GM19240 (cell line): ENCODE measurements at regions not wholly inside any gene's neighbourhood (a gene's known extent, or its start where the extent isn't known, plus 50 kb on each side); places are given as distances from the start of the nearest gene placed in this dataset.

ENCODE experiments used
- DNase-seq: peaks from one replicate; pipeline ENCODE4 v3.0.0; 2011; ENCODE audit warnings: low spot score; ENCODE audit not compliant: insufficient read length

DNA sequence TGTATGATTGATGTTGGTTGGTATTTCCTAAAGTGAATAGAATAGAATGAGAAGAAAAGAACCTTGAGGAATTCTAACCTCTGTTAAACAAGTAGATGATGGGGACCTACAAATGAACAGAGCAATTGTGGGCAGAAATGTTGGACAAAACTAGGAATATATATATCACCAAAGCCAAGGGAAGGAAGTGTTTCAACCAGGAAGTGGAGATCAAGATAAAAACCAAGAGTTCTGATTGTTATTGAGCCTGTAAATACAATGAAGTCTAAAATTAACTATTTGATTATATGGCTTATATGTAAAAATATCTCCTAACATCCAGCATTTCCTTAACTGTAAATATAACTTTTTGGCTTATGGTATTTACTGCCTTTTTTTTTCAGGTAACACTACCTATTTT is 730.0 kb downstream of the SOCS6 start:
- no peak for DNase-seq

DNA sequence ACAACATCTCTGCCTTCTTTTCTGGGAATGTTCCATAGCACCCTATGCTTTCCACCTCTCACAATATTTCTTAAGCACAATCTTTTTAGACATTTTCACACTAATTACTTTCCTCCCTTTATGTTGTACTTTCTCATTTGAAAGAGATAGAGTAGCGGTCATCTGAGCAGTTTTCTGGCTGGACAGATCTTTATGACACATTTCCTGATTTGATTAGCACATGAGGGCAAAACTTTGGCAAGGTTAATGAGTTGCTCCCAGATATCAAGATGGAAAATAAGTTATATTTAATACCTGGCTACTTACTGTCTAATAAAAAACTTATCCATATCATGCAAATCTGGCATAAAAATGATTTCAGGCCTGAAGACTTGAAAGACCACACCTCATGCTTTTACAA is 723.9 kb downstream of the SOCS6 start:
- DNase-seq = no peak

DNA sequence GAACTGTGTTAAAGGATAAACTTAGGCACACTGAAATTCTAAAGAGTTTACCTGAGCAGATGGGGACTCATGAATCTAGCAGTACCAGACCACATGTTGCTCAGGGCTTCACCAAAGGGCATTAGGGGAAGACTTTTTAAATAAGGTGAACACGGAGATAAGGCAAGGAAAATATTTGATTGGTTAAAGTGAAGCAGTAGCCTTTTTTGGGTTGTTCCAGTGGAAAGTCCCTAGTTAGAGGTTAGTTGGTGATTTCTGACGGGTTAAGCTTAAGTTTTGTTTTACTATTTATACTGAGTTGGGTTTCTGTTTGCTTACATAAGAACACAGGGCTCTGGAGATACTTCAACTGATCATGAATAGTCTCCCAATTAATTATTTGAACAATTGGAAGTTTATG is 722.5 kb downstream of the SOCS6 start:
- no peak for DNase-seq

DNA sequence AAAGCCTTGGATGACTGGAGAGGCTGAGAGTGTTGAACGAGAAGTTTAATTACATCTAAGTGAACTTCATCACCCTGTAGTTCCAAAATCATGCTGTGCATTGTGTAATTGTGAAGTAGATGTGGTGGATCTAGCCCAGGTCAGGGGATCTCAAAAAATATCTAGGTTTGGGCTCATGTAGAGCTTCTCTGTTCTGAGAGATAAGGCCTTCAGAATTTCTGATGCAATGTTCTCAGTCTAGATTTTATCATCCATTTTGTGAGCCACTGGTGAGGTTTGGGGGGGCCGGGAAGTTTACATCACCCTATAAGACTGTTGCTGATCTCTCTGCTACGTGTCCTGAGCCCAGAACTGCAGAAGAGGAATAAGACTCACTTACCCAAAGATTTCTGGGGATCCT is 719.4 kb downstream of the SOCS6 start:
- no peak for DNase-seq

DNA sequence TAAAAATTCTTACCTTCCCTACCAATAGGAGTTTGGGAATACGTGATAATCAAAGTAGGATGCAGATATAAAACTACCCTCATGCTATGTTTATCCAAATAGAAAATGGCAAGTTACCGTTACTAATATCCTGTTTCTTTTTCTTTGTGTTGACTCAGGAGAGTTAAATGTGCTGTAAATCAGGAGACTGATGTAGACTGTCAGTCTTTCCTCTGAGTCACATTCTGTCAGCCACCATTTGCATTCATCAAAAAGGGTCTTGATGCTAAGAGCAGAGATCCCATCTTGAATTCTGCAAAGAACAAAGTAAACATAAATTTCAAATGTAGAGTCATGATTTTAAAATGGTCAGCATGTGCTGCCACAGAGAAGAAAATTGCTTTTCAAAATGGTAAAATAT is 712.8 kb downstream of the SOCS6 start:
- no peak for DNase-seq

DNA sequence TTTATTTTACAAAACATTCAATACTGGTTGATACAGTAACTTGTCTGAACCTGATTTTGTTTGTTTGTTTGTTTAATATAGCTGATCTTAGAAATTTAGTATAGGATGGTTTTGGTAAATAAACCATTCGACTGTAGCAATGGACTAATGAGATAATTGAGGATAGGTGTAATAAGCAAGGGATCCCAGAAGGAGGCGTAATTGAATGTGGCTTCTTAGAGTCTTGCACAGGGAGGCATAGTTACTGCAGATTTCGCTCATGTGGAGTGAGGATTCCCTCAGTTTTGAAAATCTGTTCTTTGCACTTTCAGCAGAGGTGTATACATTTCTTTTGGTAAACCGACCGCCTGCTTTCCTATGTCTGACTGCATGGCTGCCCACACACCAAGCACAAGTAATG is 709.6 kb downstream of the SOCS6 start:
- DNase-seq = no peak

DNA sequence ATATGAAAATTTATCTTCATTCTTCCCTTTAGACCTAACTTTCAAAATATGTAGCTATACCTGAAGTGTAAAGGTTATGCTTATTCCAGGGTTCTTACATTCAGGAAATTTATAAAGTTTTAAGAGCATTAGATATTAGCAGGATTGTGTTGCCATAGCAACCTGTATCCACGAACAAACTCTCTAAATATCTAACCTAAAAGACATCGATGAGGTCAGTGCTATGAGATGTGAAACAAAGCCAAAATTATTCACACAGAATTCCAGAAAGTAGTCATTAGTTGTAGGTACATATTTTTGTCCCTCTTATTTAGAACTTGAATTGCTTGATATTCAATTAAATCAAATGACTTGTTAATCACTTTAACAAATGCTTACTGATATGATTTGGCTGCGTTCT is 705.3 kb downstream of the SOCS6 start:
- DNase-seq = no peak

DNA sequence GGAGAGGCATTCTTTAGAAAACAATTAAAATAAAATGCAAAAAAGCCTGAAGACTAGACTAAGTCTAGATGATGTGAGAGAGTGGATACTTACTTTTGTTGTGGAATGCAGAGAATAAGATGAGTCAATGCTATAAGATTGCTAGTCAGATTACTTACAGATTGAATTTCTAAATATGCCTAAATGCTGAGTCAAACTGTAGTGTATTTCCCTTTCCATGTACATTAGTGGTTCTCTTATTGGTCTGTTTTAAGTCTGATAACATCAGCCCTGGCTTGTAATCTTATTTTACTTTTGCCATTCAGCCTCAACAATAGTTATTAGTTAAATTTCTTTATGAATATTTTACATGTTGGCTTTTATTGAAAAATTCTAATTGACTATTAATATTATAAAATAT is 702.7 kb downstream of the SOCS6 start:
- no peak for DNase-seq

DNA sequence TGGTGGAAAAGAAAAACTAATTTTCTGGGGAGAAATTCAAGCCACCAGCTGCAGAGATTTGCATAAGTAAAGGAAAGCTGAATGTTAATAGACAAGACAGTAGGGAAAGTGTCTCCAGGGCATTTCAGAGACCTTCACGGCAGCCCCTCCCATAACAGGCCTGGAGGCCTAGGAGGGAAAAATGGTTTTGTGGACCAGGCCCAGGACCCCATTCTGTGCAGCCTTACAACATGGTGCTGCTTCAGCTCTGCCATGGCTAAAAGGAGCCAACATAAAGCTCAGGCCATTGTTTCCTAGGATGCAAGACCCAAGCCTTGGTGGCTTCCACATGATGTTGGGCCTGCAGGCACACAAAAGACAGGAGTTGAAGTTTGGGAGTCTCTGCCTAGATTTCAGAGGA is 697.1 kb downstream of the SOCS6 start:
- no peak for DNase-seq

DNA sequence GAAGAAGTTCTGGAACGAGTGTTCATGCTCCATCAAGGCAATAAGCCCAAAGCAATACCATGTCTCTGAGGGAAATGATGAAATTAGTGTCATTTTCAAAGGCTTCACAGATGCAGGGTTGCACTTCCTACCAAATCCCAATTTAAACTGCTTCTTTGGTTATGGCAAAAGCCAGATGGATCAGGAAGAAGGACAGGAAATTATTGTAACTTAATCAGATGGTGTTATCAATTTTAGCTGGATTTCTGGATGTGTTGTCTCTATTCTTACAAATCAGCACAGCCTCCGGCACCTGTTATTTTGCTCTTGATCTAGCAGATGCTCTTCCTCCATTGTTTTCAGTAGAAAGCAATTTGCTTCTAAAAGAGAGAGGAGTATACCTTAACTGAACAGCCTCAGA is 693.4 kb downstream of the SOCS6 start:
- DNase-seq = no peak

DNA sequence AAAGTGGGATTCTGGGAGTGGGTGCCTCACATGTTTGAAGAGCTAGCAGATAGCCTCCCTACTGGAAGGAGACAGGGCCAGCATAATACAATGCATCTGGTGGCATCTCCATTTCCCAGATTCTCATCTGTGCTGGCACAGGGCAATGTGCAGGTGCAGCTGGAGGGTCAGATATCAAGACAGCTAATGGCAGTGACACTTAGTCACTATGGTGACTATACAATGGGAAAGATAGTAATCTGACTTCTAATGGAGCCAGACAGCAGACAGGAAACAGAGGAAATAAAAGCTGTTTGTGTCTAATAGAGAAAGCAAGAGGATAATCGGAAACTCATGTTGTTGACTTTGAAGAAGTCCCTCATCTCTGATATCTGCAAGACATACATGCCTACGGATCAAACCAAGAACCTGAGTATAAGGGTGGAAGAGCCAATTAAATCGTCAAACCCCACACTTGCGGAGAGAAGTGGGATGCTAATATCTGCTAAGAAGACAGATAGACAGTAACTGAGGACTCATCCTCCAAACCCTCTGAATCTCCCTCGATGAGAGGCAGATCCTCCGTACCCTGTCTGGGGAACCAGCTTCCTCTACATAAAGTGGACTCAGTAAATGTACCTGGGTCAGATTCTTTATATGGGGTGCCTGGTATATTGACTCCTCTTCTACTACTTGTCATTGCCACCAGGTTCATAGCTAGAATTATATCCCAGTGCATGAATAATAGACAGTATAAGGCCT is 692.7 kb downstream of the SOCS6 start:
- no peak for DNase-seq

DNA sequence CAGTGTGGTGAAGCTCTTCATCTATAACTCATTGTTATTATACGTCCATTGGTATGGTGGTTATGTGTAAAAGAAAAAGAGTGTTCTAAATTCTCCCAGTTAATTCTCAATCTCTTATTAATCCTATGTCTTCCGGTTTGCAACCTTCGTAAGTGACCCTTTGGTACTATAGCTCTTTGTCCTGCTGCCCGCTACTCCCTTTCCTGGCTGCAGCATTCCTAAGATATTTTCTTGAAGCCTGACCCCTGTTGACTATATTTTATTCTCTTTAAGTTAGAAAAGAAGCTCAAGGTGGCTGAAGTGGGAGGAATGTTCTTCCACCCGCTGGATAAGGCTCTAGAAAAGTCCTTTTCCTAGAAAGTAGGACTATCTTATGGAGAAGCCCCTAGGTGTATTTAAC is 684.8 kb downstream of the SOCS6 start:
- DNase-seq = no peak

DNA sequence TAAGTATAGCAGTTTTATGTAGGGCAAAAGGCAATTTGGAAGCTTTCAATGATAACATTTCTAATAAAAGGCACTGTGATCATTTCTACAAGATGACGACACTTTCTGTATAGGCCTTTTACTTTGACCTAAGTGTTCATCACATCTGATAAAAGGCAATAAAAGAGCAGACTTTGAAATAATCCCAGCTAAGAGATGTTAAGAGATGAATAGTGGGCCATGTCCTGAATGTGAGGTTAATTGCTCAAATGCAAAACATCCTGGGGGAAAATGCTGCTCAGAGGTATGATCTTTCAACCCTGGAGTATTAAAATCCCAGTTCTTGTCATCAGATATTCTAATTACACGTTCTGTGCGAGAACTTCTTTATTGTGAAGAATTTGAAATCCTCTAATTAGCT is 677.6 kb downstream of the SOCS6 start:
- DNase-seq = no peak

DNA sequence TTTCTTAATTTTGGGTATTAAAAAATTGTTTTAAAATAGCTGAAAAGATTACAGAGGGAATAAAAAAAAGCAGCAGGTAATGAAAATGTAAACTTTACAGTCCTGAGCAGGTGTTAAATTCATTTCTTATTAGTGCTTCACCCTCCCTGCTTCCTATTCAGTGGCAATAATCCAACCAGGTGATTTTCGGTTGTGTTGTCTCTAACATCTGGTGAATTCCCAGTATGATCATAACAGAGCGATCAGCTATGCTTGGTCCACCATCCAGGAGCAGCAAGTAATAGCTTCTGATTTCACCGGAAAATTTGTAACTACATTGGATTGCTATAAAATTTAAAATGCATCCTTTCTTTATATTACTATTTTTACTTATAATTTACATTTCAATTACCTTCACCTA is 673.1 kb downstream of the SOCS6 start:
- DNase-seq = no peak

DNA sequence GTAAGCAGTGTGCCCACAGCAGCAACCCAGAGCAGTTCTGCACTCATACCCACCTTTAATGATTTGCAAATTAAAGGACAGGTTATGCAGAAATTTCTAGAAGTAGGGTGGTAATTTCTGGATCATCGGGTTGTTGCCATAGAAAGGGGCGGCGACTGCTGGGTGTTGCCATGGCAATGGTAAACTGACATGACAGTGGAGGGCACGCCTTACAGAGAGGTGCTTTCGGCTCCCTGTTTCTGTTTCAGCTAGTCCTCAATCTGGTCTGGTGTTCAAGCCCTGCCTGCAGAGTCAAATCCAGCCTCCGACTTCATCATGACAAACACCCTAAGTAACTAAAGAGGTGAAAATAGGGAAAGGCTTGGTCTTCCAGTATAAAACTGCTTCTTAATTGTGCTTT is 667.7 kb downstream of the SOCS6 start:
- no peak for DNase-seq

DNA sequence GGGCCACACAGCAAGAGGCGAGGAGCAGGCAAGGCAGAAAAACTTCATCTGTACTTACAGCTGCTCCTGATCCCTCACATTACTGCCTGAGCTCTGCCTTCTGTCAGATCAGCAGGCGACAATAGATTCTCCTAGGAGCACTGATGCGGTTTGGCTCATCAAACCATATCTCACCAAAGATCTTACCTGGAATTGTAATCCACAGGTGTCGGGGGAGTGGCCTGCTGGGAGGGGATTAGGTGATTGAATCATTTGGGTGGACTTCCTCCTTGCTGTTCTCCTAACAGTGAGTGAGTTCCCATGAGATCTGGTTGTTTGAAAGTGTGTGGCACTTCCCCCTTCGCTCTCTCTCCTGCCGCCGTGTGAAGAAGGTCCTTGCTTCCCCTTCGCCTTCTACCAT is 647.3 kb downstream of the SOCS6 start:
- DNase-seq = no peak

DNA sequence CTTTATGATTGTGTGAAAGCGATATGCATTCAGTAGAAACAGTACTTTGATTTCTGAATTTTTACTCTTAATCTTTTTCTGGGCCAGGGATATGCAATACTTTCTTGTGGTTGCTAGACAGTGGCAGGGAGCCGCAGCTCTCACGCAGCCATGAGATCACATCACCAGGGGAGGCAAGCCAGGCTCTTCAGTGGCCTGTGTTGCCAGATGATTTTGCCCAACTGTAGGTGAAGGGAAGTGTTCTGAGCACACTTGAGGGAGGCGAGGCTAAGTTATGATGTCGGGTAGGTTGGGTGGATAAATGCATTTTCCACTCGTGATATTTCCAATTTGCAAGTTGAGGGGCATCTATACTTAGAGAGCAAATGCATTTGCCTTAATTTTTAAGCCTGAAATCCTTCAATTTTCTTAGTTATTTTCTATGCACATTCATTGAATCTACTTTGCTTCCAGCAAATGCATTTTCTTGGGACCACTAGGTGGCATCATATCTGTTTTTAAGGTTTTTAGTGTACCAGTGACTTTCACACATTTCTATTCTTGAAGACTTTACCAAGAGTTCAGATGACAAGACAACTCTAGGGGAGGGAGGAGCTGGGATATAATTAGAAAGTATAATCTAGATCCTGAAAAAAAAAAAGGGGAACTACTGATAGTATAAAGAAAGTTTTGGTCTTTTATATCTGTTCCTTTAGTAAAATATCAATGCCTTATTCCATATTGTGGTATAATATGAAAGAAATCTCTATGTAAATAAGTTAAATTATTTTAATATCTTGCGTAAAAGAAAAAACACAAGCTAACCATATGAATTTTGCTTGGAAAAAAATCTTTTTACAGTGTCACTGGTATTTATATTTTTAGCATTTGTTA is 643.3 kb downstream of the SOCS6 start:
- no peak for DNase-seq

DNA sequence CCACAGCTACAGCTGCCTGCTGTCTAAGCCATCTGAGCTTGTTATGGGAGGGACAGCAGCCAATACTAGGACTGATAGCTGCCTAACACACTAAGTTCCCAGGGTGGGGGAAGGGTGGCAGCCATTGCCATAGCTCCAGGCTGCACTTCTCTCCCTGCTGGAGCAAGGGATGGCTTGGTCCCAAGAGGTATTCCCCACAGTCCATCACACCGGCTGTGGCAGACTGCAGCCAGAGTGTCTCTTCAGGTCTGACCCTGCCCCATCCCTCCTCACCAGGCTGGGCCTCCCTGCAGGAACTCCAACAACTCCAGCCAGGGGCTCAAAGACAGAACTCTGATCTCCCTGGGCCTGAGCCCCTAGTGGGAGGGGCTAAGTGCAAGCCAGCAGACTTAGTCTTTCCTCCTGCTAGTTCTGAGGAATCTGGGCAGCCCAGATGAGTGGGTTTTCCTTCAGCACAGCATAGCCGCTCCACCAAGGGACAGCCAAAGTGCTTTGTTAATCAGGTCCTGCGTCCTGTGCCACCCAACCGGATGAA is 632.1 kb downstream of the SOCS6 start:
- no peak for DNase-seq

DNA sequence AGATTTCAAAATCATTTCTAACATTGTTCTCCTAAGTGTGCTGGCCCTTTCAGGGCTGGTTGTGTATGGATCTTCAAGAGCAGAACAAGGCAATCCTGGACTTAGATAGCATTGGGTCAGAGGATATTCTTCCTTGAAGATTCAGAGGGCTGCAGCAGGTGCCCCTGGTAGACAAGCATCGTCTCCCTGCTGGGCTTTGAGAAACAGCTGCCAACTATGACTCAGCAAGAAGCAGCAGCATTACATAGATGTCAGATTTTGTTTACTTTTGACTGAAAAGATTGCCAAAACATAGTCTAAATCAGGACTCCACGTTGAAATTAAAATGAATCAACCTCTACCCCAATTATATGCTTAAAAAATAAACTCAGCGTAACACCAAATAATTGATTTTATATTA is 618.8 kb downstream of the SOCS6 start:
- DNase-seq = no peak

DNA sequence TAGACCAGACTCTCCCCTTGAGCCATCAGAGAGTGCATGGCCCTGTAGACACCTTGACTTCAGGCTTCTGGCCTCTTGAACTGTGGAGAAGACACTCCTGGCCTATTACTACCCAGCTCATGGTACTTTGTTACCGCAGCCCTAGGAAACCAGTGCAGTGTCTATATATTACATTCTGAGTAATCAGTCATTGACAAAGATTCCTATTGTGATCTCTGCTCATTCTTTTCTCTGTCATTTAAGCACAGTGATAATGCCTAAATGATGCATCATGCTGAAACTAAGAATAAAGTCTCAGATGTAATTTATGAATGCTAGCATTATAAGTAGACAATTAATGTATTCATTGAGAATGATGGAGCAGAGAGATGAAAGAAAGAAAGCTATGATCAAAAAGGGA is 603.5 kb downstream of the SOCS6 start:
- DNase-seq = no peak

DNA sequence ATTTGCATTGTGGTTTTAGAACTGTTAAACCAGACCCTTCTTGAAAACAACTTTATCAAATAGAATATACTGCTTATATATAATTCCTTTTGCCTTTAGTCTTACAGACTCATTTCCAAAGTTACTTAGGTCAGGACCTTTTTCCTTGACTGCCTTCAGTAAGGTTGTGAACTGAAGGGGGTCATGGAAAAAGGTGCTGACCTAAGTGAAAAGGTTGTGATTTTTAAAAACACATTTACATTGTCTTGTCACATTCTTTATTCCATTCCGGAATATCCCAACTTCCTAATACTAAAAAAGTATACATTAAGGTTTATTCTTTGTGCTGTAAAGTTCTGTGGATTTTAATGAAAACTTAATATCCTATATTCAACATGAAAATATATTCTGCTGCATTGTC is 581.4 kb downstream of the SOCS6 start:
- DNase-seq = no peak

DNA sequence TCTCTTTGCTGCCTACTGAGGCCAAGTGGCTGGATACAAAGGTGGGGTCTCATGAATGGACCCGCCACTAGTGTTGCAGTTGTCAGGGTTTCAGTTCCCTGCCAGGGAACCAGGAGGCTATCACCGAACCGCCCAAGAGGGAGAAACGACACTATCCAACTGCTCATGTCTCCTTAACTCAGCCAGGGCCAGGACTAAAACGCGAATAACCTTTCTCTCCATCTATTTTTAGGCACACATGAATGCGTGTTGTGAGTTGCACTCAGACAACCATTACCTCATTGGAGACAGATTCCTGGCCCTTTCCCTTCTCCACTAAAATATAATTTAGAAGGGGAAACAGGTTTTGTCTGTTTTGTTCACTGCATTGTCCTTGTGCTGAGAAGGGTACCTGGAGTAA is 559.5 kb downstream of the SOCS6 start:
- DNase-seq = no peak

DNA sequence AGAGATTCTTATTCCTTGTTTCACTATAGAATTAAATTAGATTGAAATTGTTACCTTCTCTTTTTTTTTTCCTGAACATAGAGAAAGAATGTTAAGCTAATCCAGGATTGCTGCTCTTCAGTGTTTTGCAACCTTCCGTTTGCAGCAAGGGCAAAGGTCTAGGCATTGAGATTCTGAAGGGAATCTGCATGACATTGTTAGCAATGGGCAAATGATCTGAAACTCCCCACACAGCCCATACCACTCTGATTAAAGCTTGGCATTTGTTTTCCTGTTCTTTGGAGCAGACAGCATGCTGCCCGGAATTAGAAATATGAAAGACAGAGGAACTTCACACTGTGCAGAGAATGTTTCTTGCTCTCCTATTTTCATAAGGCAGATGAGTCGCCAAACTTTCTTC is 551.8 kb downstream of the SOCS6 start:
- DNase-seq = no peak
